ENCODE measurements at regions not wholly inside any gene's neighbourhood (a gene's known extent, or its start where the extent isn't known, plus 50 kb on each side); places are given as distances from the start of the nearest gene placed in this dataset.

DNA sequence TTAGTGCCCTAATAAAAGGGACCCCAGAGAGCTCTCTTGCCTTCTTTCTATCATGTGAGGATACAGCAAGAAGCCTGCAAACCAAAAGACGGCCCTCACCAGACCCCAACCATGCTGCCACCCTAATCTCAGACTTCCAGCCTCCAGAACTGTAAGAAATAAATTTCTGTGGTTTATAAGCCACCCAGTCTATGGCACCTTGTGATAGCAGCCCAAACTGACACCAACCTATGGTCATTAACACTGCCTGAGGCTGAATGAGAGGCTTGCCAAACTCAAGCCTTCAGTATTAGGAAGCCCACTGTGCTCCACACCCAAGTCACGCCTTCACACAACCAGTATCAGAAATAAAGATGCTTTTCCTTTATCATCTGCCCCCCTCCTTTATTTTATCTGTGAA is 127.3 kb upstream of the KLF3 start:
- TF ChIP-seq BACH1 (IDR thresholded peaks at IDR 0.05; ENCODE audit: low read length), result no peak
- TF ChIP-seq, protein P1, sequence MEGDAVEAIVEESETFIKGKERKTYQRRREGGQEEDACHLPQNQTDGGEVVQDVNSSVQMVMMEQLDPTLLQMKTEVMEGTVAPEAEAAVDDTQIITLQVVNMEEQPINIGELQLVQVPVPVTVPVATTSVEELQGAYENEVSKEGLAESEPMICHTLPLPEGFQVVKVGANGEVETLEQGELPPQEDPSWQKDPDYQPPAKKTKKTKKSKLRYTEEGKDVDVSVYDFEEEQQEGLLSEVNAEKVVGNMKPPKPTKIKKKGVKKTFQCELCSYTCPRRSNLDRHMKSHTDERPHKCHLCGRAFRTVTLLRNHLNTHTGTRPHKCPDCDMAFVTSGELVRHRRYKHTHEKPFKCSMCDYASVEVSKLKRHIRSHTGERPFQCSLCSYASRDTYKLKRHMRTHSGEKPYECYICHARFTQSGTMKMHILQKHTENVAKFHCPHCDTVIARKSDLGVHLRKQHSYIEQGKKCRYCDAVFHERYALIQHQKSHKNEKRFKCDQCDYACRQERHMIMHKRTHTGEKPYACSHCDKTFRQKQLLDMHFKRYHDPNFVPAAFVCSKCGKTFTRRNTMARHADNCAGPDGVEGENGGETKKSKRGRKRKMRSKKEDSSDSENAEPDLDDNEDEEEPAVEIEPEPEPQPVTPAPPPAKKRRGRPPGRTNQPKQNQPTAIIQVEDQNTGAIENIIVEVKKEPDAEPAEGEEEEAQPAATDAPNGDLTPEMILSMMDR (IDR thresholded peaks at IDR 0.05; ENCODE audit: control extremely low read depth in 1 of 3, insufficient read depth in 1 of 3, low read depth in 1 of 3, low read length in 3 of 3), result no peak
- no peak for TF ChIP-seq RAD21 (IDR thresholded peaks at IDR 0.05 in 1 of 2, conservative IDR thresholded peaks at IDR 0.05 in 1 of 2; ENCODE audit: low read depth in 2 of 2, low read length in 2 of 2)
- no peak for TF ChIP-seq SP2 (IDR thresholded peaks at IDR 0.05; ENCODE audit: low read length)
- no peak for TF ChIP-seq ASH2L (IDR thresholded peaks at IDR 0.05; ENCODE audit: low read length)
- no peak for TF ChIP-seq POLR2A (IDR thresholded peaks at IDR 0.05; ENCODE audit: control extremely low read depth in 1 of 2, low read depth in 2 of 2, low read length in 2 of 2)
- no peak for TF ChIP-seq GTF2F1 (IDR thresholded peaks at IDR 0.05; ENCODE audit: borderline replicate concordance, low read depth, low read length)
- no peak for TF ChIP-seq EZH2 (IDR thresholded peaks at IDR 0.05; ENCODE audit: low read depth, low read length, severe bottlenecking)
- TF ChIP-seq HDAC6 (IDR thresholded peaks at IDR 0.05; ENCODE audit: low read depth, low read length), result no peak
- no peak for TF ChIP-seq TAF7 (optimal IDR thresholded peaks at IDR 0.05; ENCODE audit: borderline replicate concordance, low read depth, low read length)
- TF ChIP-seq GABPA (IDR thresholded peaks at IDR 0.05; ENCODE audit: borderline replicate concordance, insufficient read depth, low read length), result no peak
- TF ChIP-seq CHD2 (IDR thresholded peaks at IDR 0.05; ENCODE audit: low read length), result no peak
